HepG2 (cell line): ENCODE measurements at regions not wholly inside any gene's neighbourhood (a gene's known extent, or its start where the extent isn't known, plus 50 kb on each side); places are given as distances from the start of the nearest gene placed in this dataset.

ENCODE experiments used
- IRF2 ChIP-seq: IDR thresholded peaks from 2 replicates; pipeline ENCODE4 v1.6.1; 2018; ENCODE audit warnings: missing genetic modification reagents, missing compliant biosample characterization
- POLR2AphosphoS5 ChIP-seq: IDR thresholded peaks from 2 replicates; pipeline ENCODE4 v1.6.1; 2012; ENCODE audit warnings: low read depth, low read length
- RNF2 ChIP-seq: fragments of 450-650 bp; conservative IDR thresholded peaks from 2 replicates; pipeline ENCODE4 v1.6.1; 2016; ENCODE audit warnings: low read depth
- ZNF468 ChIP-seq: sonication (generic); formaldehyde crosslinking; IDR thresholded peaks from 2 replicates; pipeline ENCODE4 v1.8.0; 2022; ENCODE audit warnings: mild to moderate bottlenecking, moderate library complexity, missing genetic modification reagents

- TF ChIP-seq POLR2AphosphoS5 (no peak), ZNF468 (CRISPR knock-in tag) (no peak), RNF2 (no peak), IRF2 (no peak)
Measured at GRCh38 chr2:151033271-151034248, 228.1 kb downstream of the RBM43 start.
